Loucy (cell line): ENCODE measurements at regions not wholly inside any gene's neighbourhood (a gene's known extent, or its start where the extent isn't known, plus 50 kb on each side); places are given as distances from the start of the nearest gene placed in this dataset.

Source experiments
- H2AFZ ChIP-seq: fragments of 200-600 bp; sonication (generic); 2 replicates; pipeline ENCODE4 v1.6.0; 2016; ENCODE audit warnings: antibody characterized with exemption, mild to moderate bottlenecking, low read length, moderate library complexity
- H3F3A ChIP-seq: fragments of 200-600 bp; 2 replicates; pipeline ENCODE4 v1.6.0; 2016; ENCODE audit warnings: antibody characterized with exemption, low read depth, mild to moderate bottlenecking
- H3K27me3 ChIP-seq: fragments of 200-600 bp; sonication (generic); 2 replicates; pipeline ENCODE4 v1.6.1; 2014; ENCODE audit warnings: low read length, mild to moderate bottlenecking; ENCODE audit not compliant: insufficient read depth, poor library complexity, severe bottlenecking
- H3K36me3 ChIP-seq: fragments of 200-600 bp; sonication (generic); 2 replicates; pipeline ENCODE4 v1.6.1; 2016; ENCODE audit warnings: low read length; ENCODE audit not compliant: insufficient read depth
- H3K4me1 ChIP-seq: fragments of 200-600 bp; sonication (generic); 2 replicates; pipeline ENCODE4 v1.5.1; 2014; ENCODE audit warnings: low read length, mild to moderate bottlenecking; ENCODE audit not compliant: insufficient read depth, poor library complexity, severe bottlenecking
- H3K4me2 ChIP-seq: fragments of 200-600 bp; sonication (generic); 2 replicates; pipeline ENCODE4 v1.6.0; 2014; ENCODE audit warnings: antibody characterized with exemption, low read length, low read depth, mild to moderate bottlenecking; ENCODE audit not compliant: poor library complexity, severe bottlenecking
- H3K4me3 ChIP-seq: fragments of 200-600 bp; sonication (generic); 2 replicates; pipeline ENCODE4 v1.5.1; 2014; ENCODE audit warnings: low read length, mild to moderate bottlenecking, mixed read lengths; ENCODE audit not compliant: poor library complexity, severe bottlenecking
- H3K79me2 ChIP-seq: fragments of 200-600 bp; sonication (generic); 2 replicates; pipeline ENCODE4 v1.6.1; 2014; ENCODE audit warnings: low read length; ENCODE audit not compliant: insufficient read depth
- H3K9ac ChIP-seq: fragments of 200-600 bp; sonication (generic); 2 replicates; pipeline ENCODE4 v1.6.0; 2014; ENCODE audit warnings: mild to moderate bottlenecking, low read depth, low read length, moderate library complexity; ENCODE audit not compliant: poor library complexity, severe bottlenecking
- H3K9me2 ChIP-seq: fragments of 200-600 bp; sonication (generic); replicated peaks from 2 replicates; pipeline ENCODE4 v1.6.1; 2016; ENCODE audit warnings: low read depth, low read length, mixed read lengths
- H3K9me3 ChIP-seq: fragments of 200-600 bp; sonication (generic); 2 replicates; pipeline ENCODE4 v1.6.1; 2014; ENCODE audit warnings: mild to moderate bottlenecking, antibody characterized with exemption, low read length, low read depth; ENCODE audit not compliant: insufficient read depth
- H4K20me1 ChIP-seq: fragments of 200-600 bp; sonication (generic); 2 replicates; pipeline ENCODE4 v1.6.0; 2014; ENCODE audit warnings: antibody characterized with exemption, low read length, mild to moderate bottlenecking; ENCODE audit not compliant: insufficient read depth, poor library complexity, severe bottlenecking
- EZH2phosphoT487 ChIP-seq: fragments of 200-600 bp; IDR thresholded peaks from 2 replicates; pipeline ENCODE4 v1.6.1; 2018; ENCODE audit warnings: antibody characterized with exemption, mild to moderate bottlenecking, moderate library complexity, borderline replicate concordance
- TF ChIP-seq, protein P1 (sequence below): fragments of 200-600 bp; sonication (generic); conservative IDR thresholded peaks from 2 replicates; pipeline ENCODE4 v1.5.1; 2014; ENCODE audit warnings: mild to moderate bottlenecking, antibody characterized with exemption, low read length

DNA sequence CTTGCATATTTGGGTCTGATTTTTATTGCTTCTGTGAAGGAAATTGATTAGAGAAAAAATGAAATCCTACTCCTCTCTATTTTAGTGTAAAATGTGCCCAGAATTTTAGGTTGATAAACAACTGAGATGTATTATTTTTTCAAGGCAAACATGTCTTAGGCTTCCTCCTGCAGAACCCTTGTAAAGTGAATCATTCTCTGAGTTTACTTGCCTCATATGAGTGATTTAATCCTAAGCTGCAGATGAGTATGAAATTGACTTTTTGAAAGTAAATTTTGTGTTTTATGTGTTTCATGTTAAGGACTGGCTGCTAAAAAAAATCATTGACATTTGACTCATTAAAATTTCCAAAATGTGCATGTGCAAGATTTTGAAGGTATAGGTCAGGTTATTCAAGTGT lies 138.5 kb upstream of the PHACTR1 start:
- TF ChIP-seq EZH2phosphoT487, result no peak
- TF ChIP-seq, protein P1, sequence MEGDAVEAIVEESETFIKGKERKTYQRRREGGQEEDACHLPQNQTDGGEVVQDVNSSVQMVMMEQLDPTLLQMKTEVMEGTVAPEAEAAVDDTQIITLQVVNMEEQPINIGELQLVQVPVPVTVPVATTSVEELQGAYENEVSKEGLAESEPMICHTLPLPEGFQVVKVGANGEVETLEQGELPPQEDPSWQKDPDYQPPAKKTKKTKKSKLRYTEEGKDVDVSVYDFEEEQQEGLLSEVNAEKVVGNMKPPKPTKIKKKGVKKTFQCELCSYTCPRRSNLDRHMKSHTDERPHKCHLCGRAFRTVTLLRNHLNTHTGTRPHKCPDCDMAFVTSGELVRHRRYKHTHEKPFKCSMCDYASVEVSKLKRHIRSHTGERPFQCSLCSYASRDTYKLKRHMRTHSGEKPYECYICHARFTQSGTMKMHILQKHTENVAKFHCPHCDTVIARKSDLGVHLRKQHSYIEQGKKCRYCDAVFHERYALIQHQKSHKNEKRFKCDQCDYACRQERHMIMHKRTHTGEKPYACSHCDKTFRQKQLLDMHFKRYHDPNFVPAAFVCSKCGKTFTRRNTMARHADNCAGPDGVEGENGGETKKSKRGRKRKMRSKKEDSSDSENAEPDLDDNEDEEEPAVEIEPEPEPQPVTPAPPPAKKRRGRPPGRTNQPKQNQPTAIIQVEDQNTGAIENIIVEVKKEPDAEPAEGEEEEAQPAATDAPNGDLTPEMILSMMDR, result no peak
- no peak overlapping the region for H3K9ac ChIP-seq
- H4K20me1 ChIP-seq, result no peaks in the 10 kb centered on the region
- H3K79me2 ChIP-seq, result no peaks in the 10 kb centered on the region
- H3F3A ChIP-seq, result no peaks in the 10 kb centered on the region
- no peaks in the 10 kb centered on the region for H3K9me2 ChIP-seq
- no peaks in the 10 kb centered on the region for H3K9me3 ChIP-seq
- H3K4me2 ChIP-seq, result no peak overlapping the region
- no peak overlapping the region for H3K4me3 ChIP-seq
- no peaks in the 10 kb centered on the region for H3K4me1 ChIP-seq
- no peak overlapping the region for H2AFZ ChIP-seq
- no peaks in the 10 kb centered on the region for H3K36me3 ChIP-seq
- no peaks in the 10 kb centered on the region for H3K27me3 ChIP-seq

DNA sequence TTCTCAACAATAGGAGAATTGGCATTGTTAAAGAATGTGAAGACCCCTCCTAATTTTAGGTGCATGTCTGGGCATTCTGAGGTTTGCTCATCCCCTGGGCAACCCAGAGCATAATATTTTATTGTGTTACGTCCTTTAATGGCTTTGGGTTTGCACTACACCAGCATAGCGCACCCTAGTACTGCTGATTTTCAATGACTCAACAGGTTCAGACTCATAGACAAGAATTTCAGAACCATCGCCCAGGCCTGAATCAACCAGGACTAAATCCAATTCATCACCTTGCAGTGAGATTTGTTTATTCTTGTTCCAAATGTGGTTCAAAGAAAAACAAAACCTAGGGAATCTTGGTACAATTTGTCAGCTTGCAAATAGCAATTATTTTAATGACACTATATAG lies 137.8 kb upstream of the PHACTR1 start:
- Histone ChIP-seq H3K36me3 (no peaks in the 10 kb centered on the region), H3K9me3 (no peaks in the 10 kb centered on the region), H3K4me2 (no peak overlapping the region), H3K79me2 (no peaks in the 10 kb centered on the region), H4K20me1 (no peaks in the 10 kb centered on the region), H2AFZ (no peak overlapping the region), H3K4me3 (no peak overlapping the region), H3K27me3 (no peaks in the 10 kb centered on the region), H3K9ac (no peak overlapping the region), H3K9me2 (no peaks in the 10 kb centered on the region), H3K4me1 (no peaks in the 10 kb centered on the region), H3F3A (no peaks in the 10 kb centered on the region)
- no peak for TF ChIP-seq EZH2phosphoT487
- TF ChIP-seq, protein P1, result no peak

DNA sequence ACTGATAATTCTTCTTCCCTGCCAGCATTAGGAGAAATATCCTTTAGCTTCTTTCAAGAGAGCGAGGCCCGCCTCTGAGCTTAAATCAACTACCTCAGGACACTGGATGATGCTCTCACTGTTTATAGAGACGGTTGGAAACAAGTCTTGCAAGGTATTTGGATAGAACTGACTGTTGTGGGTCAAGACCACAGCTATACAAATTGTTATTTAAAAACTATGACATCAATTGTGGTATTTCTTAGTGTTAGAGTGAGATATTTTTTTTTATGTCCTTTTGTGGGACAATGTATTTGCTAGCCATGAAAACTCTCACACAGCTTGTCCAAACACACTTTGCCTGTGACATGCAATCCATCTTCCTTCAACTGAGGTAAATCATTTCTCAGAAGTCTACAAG lies 136.3 kb upstream of the PHACTR1 start:
- no peak for TF ChIP-seq EZH2phosphoT487
- TF ChIP-seq, protein P1, result no peak
- no peaks in the 10 kb centered on the region for H4K20me1 ChIP-seq
- H3K27me3 ChIP-seq, result no peaks in the 10 kb centered on the region
- no peak overlapping the region for H3K4me3 ChIP-seq
- H3K4me2 ChIP-seq, result no peak overlapping the region
- no peaks in the 10 kb centered on the region for H3K4me1 ChIP-seq
- H3K9ac ChIP-seq, result no peak overlapping the region
- H2AFZ ChIP-seq, result no peak overlapping the region
- no peaks in the 10 kb centered on the region for H3K9me2 ChIP-seq
- no peaks in the 10 kb centered on the region for H3K9me3 ChIP-seq
- no peaks in the 10 kb centered on the region for H3K79me2 ChIP-seq
- no peaks in the 10 kb centered on the region for H3K36me3 ChIP-seq
- H3F3A ChIP-seq, result no peaks in the 10 kb centered on the region
